ENCODE measurements at regions not wholly inside any gene's neighbourhood (a gene's known extent, or its start where the extent isn't known, plus 50 kb on each side); places are given as distances from the start of the nearest gene placed in this dataset.

- in situ Hi-C loops (cut with MboI; ENCODE audit: low sequenced_read_pairs in 4 of 4): no loop called here
- H3K4me3 ChIP-seq: no peak overlapping the region
- no peak overlapping the region for H3K27ac ChIP-seq
- no peak for DNase-seq
- no peaks in the 10 kb centered on the region for H3K4me1 ChIP-seq
- ATAC-seq: no peak
- no peak for TF ChIP-seq CTCF (IDR thresholded peaks at IDR 0.05 in 4 of 5, conservative IDR thresholded peaks at IDR 0.05 in 1 of 5)
- no peak for TF ChIP-seq POLR2A (IDR thresholded peaks at IDR 0.05)
- no peaks in the 10 kb centered on the region for H3K36me3 ChIP-seq
- H3K9me3 ChIP-seq: no peaks in the 10 kb centered on the region
- intact Hi-C loops (cut with DNase I; ENCODE audit: low total_unique reads): no loop called here
- no peaks in the 10 kb centered on the region for H3K27me3 ChIP-seq
These were observed 181.7 kb upstream of the SH3BP4 start for GRCh38 chr2:234770031-234770506.

GRCh38 chr2:234768608-234769196 is 183.1 kb upstream of the SH3BP4 start:
- Histone ChIP-seq H3K9me3 (no peaks in the 10 kb centered on the region), H3K4me3 (no peak overlapping the region), H3K27ac (no peak overlapping the region), H3K36me3 (no peaks in the 10 kb centered on the region), H3K27me3 (no peaks in the 10 kb centered on the region), H3K4me1 (no peaks in the 10 kb centered on the region)
- intact Hi-C loops (cut with DNase I; ENCODE audit: low total_unique reads): no loop called here
- DNase-seq (no peak), ATAC-seq (peak in 1 of 2 donors; percentile 46)
- TF ChIP-seq CTCF (IDR thresholded peaks at IDR 0.05 in 4 of 5, conservative IDR thresholded peaks at IDR 0.05 in 1 of 5) (no peak), POLR2A (IDR thresholded peaks at IDR 0.05) (no peak)
- in situ Hi-C loops (cut with MboI; ENCODE audit: low sequenced_read_pairs in 4 of 4): no loop called here

- in situ Hi-C loops (cut with MboI; ENCODE audit: low sequenced_read_pairs in 4 of 4) (no loop called here), intact Hi-C loops (cut with DNase I; ENCODE audit: low total_unique reads) (no loop called here)
- Histone ChIP-seq H3K27ac (no peak overlapping the region), H3K4me3 (no peak overlapping the region), H3K9me3 (no peaks in the 10 kb centered on the region), H3K27me3 (no peaks in the 10 kb centered on the region), H3K4me1 (no peaks in the 10 kb centered on the region), H3K36me3 (no peaks in the 10 kb centered on the region)
- DNase-seq: no peak
- ATAC-seq: no peak
- TF ChIP-seq POLR2A (IDR thresholded peaks at IDR 0.05) (no peak), CTCF (IDR thresholded peaks at IDR 0.05 in 4 of 5, conservative IDR thresholded peaks at IDR 0.05 in 1 of 5) (no peak)
These were observed 186.5 kb upstream of the SH3BP4 start for GRCh38 chr2:234765279-234765678.

- H3K36me3 ChIP-seq: no peaks in the 10 kb centered on the region
- H3K4me3 ChIP-seq: no peak overlapping the region
- no peaks in the 10 kb centered on the region for H3K4me1 ChIP-seq
- no peaks in the 10 kb centered on the region for H3K9me3 ChIP-seq
- in situ Hi-C loops (cut with MboI; ENCODE audit: low sequenced_read_pairs in 4 of 4) (no loop called here), intact Hi-C loops (cut with DNase I; ENCODE audit: low total_unique reads) (no loop called here)
- TF ChIP-seq POLR2A (IDR thresholded peaks at IDR 0.05): no peak
- TF ChIP-seq CTCF (IDR thresholded peaks at IDR 0.05 in 4 of 5, conservative IDR thresholded peaks at IDR 0.05 in 1 of 5): no peak
- ATAC-seq (no peak), DNase-seq (no peak)
- no peak overlapping the region for H3K27ac ChIP-seq
- no peaks in the 10 kb centered on the region for H3K27me3 ChIP-seq
These were observed 187.4 kb upstream of the SH3BP4 start for GRCh38 chr2:234764372-234764771.
